Fibroblast of pulmonary artery (primary cell): ENCODE measurements at regions not wholly inside any gene's neighbourhood (a gene's known extent, or its start where the extent isn't known, plus 50 kb on each side); places are given as distances from the start of the nearest gene placed in this dataset.

Experiments used
- DNase-seq: peaks from one replicate; pipeline ENCODE4 v3.0.0-alpha.2; 2010; ENCODE audit warnings: low read depth
- H3K4me3 ChIP-seq: replicated peaks from 2 replicates; pipeline ENCODE4 v1.5.1; 2011; ENCODE audit warnings: low read depth, mild to moderate bottlenecking, control low read depth, low read length, moderate library complexity
- TF ChIP-seq, protein P1 (sequence below): IDR thresholded peaks from 2 replicates; pipeline ENCODE4 v1.5.1; 2011; ENCODE audit warnings: mild to moderate bottlenecking, control low read depth, low read length, inconsistent platforms; ENCODE audit errors: missing control alignments

DNA sequence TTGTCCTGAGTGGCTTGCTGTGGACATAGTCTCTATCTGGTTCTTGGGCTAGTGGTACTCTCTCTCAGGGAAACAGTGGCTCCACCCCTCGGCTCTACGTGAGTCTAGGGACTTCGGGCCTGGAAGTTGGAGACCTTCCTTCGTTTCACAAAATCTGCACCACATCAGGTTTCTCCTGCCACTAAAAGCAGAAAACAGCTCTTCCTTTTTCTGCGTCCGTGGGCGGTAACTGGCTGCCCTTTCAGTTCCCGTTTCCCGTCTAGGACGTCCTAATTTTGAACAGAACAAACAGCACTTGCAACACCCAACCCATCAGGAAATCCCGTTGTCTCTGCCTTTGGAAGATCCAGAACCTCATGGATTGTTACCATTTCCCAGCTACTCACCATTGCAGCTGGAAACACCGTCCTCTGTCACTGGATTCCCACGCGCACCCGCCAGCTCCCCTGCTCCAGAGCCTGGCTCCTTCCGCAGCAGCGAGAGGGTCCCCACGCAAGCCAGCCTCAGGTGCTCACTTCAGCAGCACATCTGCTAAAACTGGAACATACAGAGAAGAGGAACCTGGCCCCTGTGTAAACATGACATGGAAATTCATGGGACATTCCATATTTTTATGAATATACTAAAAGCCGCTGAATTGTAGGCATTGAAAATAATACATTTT lies 311.4 kb upstream of the AKR1E2 start:
- TF ChIP-seq, protein P1, sequence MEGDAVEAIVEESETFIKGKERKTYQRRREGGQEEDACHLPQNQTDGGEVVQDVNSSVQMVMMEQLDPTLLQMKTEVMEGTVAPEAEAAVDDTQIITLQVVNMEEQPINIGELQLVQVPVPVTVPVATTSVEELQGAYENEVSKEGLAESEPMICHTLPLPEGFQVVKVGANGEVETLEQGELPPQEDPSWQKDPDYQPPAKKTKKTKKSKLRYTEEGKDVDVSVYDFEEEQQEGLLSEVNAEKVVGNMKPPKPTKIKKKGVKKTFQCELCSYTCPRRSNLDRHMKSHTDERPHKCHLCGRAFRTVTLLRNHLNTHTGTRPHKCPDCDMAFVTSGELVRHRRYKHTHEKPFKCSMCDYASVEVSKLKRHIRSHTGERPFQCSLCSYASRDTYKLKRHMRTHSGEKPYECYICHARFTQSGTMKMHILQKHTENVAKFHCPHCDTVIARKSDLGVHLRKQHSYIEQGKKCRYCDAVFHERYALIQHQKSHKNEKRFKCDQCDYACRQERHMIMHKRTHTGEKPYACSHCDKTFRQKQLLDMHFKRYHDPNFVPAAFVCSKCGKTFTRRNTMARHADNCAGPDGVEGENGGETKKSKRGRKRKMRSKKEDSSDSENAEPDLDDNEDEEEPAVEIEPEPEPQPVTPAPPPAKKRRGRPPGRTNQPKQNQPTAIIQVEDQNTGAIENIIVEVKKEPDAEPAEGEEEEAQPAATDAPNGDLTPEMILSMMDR: no peak
- DNase-seq: no peak
- H3K4me3 ChIP-seq: no peak overlapping the region

DNA sequence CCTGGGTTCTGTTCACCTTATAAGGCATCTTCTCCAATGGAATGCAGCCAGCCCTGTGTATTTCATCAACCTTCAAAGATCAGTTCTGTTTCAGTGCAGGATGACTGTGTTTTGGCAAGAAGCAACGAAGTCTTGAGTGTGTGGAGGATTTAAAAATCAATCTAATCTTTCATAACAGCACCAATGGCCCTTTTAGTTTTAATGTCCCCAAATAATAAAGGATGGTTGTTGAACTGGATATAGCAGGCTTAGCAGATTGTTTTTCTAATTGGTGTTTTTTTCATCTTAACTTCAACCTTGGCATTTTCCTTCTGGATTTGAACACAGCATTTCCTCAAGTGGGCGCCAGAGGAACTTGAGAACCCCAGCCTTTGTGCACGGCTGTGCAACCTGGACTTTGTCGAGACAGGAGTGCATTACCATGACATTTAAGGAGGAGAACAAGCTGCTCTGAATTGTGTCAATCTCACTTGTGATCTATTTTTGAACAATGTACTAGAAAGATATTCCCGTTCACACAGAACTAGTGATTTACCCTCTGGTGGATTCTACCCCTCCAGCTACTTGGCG lies 313.3 kb upstream of the AKR1E2 start:
- H3K4me3 ChIP-seq: no peak overlapping the region
- TF ChIP-seq, protein P1: peak; percentile 80
- peak; percentile 88 for DNase-seq

DNA sequence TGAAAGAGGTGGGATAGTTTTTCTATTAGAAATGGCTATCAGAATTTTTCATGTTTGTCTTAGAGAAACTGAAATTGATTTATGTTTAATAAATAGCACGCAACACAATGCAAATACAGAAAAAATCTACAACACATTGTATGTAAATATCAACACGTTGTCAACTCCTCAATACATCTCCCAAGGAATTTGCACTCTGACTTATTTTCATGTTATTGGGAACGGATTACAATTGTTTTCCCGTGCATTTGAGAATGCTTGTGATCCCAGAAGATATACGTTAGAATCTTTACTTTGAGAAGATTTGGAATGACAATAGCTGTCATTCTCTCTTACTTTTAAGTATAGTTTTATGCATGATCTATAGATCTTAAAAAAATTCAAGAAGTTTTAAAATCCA lies 313.8 kb upstream of the AKR1E2 start:
- TF ChIP-seq, protein P1: no peak
- no peak overlapping the region for H3K4me3 ChIP-seq
- DNase-seq: no peak

DNA sequence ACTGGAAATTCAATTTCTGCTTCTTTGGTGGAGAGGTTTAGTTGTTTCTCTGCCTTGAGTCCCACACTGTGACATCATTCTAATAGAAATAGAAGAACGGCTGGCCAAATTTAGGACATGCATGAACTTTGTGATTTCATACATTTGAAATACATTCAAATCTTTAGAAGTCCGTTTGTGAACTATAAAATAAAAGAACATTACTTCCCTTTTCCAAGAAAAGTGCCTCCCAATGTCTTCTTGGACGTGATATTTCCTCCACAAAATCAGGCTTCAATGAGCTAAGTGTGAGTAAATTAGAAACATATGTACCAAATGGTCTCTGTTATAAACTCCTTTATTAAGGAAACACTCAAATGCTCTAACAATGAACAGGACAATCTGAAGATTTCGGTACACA lies 314.5 kb upstream of the AKR1E2 start:
- TF ChIP-seq, protein P1: no peak
- DNase-seq: no peak
- no peak overlapping the region for H3K4me3 ChIP-seq

DNA sequence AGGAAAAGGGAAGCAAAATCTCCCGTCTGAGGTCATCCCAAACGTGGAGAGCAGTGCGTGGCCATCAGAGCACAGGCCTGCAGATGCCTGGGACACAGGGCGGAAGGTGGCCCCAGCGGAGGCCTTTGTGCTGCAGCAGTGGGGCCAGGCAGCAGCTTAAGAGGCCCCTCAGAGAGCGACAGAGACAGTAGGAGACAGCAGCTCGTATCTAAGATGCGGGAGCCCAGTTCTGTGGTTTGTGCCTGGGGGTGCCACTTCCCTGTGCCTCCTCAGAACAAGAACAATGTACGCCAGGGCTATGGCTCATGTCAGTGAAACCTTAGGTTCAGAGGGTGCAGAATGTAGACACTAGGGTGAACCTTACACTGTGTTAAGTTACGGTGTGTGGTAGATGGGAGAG lies 316.6 kb upstream of the AKR1E2 start:
- no peak overlapping the region for H3K4me3 ChIP-seq
- no peak for DNase-seq
- TF ChIP-seq, protein P1: no peak

DNA sequence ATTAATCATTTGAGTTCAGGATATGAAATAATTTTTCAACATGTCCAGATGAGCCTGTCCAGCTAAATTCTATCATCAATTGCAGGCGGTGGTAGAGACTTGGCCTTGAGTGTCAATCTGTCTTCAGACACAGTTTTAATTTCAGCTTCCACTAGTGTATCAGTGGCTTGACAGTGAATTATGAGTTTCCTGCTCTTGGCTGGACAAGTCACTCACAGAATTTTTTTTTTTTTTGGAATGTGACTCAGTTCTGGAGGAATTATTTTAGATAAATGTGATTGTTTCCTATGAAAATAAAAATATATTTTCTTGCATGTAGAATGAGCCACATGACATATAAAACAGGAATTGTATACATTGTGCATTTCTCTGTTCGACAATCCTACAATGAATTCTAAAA lies 319.9 kb upstream of the AKR1E2 start:
- DNase-seq: no peak
- TF ChIP-seq, protein P1: no peak
- no peak overlapping the region for H3K4me3 ChIP-seq

DNA sequence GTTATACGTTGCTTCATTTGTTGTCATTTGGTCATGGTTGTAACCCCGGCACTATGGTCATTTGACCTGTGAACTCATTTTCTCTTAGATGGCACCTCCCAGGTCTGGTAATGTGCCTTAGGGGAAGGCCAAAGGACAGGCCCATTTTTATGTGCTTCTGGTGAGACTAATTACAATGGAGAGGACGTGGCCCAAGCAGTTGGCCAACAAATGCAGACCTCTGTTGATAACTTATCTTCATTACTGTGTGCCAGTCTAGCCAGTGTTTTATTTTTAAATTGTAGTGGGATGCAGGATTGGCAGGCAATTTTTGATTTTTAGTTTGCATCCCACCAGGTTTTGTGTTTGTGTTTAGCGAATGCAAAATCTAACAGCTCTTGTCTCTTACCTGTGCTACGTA lies 321.5 kb upstream of the AKR1E2 start:
- TF ChIP-seq, protein P1: no peak
- no peak for DNase-seq
- no peak overlapping the region for H3K4me3 ChIP-seq
